ENCODE measurements at regions not wholly inside any gene's neighbourhood (a gene's known extent, or its start where the extent isn't known, plus 50 kb on each side); places are given as distances from the start of the nearest gene placed in this dataset.

DNA sequence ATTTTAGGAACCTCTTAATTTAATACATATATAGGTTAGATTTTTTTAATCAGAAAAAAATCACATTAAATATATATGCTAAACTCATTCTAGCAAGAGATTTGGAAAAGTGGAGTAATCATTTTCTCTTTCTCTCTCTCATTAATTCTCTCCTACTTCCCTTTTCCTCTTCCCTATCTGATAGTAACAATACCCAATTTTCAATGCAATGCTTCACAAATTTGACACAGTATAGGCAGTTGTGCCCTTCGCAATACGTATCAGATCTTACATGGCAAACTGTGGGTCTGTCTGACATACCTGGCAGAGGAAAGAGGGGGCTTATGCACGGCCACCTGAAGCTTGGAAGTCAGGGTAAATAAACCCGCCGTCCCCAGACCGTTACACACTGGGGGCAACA, 444.3 kb downstream of the NBAS start:
- DNase-seq (ENCODE audit: low read depth): no peak
- TF ChIP-seq, protein P1, sequence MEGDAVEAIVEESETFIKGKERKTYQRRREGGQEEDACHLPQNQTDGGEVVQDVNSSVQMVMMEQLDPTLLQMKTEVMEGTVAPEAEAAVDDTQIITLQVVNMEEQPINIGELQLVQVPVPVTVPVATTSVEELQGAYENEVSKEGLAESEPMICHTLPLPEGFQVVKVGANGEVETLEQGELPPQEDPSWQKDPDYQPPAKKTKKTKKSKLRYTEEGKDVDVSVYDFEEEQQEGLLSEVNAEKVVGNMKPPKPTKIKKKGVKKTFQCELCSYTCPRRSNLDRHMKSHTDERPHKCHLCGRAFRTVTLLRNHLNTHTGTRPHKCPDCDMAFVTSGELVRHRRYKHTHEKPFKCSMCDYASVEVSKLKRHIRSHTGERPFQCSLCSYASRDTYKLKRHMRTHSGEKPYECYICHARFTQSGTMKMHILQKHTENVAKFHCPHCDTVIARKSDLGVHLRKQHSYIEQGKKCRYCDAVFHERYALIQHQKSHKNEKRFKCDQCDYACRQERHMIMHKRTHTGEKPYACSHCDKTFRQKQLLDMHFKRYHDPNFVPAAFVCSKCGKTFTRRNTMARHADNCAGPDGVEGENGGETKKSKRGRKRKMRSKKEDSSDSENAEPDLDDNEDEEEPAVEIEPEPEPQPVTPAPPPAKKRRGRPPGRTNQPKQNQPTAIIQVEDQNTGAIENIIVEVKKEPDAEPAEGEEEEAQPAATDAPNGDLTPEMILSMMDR (IDR thresholded peaks at IDR 0.05; ENCODE audit: low read length, missing control alignments): no peak
- no peak overlapping the region for H3K4me3 ChIP-seq (replicated peaks; ENCODE audit: low read depth, low read length)

Measured in fibroblast of pulmonary artery (primary cell).